ENCODE measurements at regions not wholly inside any gene's neighbourhood (a gene's known extent, or its start where the extent isn't known, plus 50 kb on each side); places are given as distances from the start of the nearest gene placed in this dataset.
A peak's percentile ranks its signal among the peaks of the same experiment; 100 is the strongest.

DNA sequence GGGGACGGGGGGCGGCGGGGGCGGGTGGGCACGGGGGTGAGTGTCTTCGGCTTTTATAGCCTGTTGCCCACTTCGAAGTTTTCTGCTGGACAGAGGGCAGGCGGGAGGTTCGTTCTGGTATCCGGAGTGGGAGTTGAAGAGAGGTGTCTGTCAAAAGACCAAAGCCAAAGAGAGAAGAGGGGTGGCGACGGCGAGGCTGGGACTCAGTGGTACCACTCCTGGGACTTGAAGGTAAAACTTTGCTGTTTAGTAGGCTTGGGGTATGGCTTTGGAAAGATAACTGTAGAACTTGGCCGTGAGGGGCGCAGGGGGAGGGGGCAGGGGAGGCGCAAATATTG, 215.8 kb upstream of the DTNA start:
- intact Hi-C loops (cut with micrococcal nuclease), result loop anchor here (5.0 to 10.0 kb wide), 2 partner anchors 130 to 293 kb away; no protein-coding TSS in a partner anchor
- FAIRE-seq (no peak), DNase-seq (ENCODE audit: low read depth, low spot score) (peak; percentile 12)
- BruUV-seq (replicated peaks), result no TSS peak
- ChIA-PET CTCF (interaction anchor here (0.8 kb wide), 1 partner anchor 14 kb away, joined by 3 read pairs; no protein-coding TSS in a partner anchor), POLR2A (no interaction called here)
- Histone ChIP-seq H3K27ac (ENCODE audit: insufficient read depth, low read depth, low read length) (no peak overlapping the region), H3K4me2 (ENCODE audit: insufficient read depth, low read length) (peak overlapping the region; percentile 8), H3K79me2 (ENCODE audit: control insufficient read depth, insufficient read depth, low read length) (peaks cover 2% of the 10 kb centered on the region), H3K9me1 (replicated peaks; ENCODE audit: control insufficient read depth, extremely low read depth, insufficient read depth, low read length) (no peaks in the 10 kb centered on the region), H3K36me3 (ENCODE audit: control insufficient read depth in 2 of 2, extremely low read depth in 1 of 2, insufficient read depth in 2 of 2, low read length in 2 of 2) (no peaks in the 10 kb centered on the region), H2AFZ (ENCODE audit: low read depth, low read length) (peak overlapping the region; percentile 99), H4K20me1 (replicated peaks; ENCODE audit: control insufficient read depth, extremely low read depth, insufficient read depth, low read length) (no peaks in the 10 kb centered on the region), H3K9me3 (replicated peaks; ENCODE audit: control insufficient read depth, insufficient read depth, low read length) (no peaks in the 10 kb centered on the region), H3K9ac (replicated peaks; ENCODE audit: extremely low read depth, insufficient read depth, low read length) (peak overlapping the region; percentile 68), H3K27me3 (ENCODE audit: control insufficient read depth in 2 of 2, insufficient read depth in 2 of 2, low read length in 2 of 2) (no peaks in the 10 kb centered on the region), H3K4me3 (replicated peaks in 1 of 3; ENCODE audit: insufficient read depth in 1 of 3, low read depth in 1 of 3, low read length in 3 of 3) (peak overlapping the region in 2 of 3 experiments; percentile 57 to 72), H3K4me1 (ENCODE audit: control insufficient read depth, extremely low read depth, insufficient read depth, low read length) (no peaks in the 10 kb centered on the region)
- dilution Hi-C loops (cut with MboI; ENCODE audit: extremely low pct_ligation_motif_present, low sequenced_read_pairs), result no loop called here
- TF ChIP-seq, protein P1, sequence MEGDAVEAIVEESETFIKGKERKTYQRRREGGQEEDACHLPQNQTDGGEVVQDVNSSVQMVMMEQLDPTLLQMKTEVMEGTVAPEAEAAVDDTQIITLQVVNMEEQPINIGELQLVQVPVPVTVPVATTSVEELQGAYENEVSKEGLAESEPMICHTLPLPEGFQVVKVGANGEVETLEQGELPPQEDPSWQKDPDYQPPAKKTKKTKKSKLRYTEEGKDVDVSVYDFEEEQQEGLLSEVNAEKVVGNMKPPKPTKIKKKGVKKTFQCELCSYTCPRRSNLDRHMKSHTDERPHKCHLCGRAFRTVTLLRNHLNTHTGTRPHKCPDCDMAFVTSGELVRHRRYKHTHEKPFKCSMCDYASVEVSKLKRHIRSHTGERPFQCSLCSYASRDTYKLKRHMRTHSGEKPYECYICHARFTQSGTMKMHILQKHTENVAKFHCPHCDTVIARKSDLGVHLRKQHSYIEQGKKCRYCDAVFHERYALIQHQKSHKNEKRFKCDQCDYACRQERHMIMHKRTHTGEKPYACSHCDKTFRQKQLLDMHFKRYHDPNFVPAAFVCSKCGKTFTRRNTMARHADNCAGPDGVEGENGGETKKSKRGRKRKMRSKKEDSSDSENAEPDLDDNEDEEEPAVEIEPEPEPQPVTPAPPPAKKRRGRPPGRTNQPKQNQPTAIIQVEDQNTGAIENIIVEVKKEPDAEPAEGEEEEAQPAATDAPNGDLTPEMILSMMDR (IDR thresholded peaks at IDR 0.05; ENCODE audit: extremely low read depth in 1 of 2, insufficient read depth in 1 of 2, low read depth in 1 of 2, low read length in 2 of 2), result no peak
- TF ChIP-seq FOS (IDR thresholded peaks at IDR 0.05; ENCODE audit: borderline replicate concordance, insufficient read depth, low read length), result no peak
- TF ChIP-seq EZH2 (IDR thresholded peaks at IDR 0.05; ENCODE audit: borderline replicate concordance, low read depth, low read length, severe bottlenecking), result no peak
- TF ChIP-seq POLR2AphosphoS5 (IDR thresholded peaks at IDR 0.05; ENCODE audit: insufficient read depth, low read depth, low read length), result no peak
- TF ChIP-seq POLR2A (IDR thresholded peaks at IDR 0.05; ENCODE audit: low read depth, low read length), result no peak
- TF ChIP-seq, protein P2, sequence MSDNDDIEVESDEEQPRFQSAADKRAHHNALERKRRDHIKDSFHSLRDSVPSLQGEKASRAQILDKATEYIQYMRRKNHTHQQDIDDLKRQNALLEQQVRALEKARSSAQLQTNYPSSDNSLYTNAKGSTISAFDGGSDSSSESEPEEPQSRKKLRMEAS (IDR thresholded peaks at IDR 0.05; ENCODE audit: insufficient read depth, insufficient read length), result no peak
- TF ChIP-seq GATA2 (IDR thresholded peaks at IDR 0.05; ENCODE audit: insufficient read depth, insufficient read length, low read depth, low read length), result no peak
- TF ChIP-seq MYC (IDR thresholded peaks at IDR 0.05; ENCODE audit: low read depth, low read length), result no peak
- no peak for TF ChIP-seq JUN (IDR thresholded peaks at IDR 0.05; ENCODE audit: borderline replicate concordance, insufficient read depth, insufficient read length, low read depth)

Data from endothelial cell of umbilical vein (primary cell).